GM12873 (cell line): ENCODE measurements at regions not wholly inside any gene's neighbourhood (a gene's known extent, or its start where the extent isn't known, plus 50 kb on each side); places are given as distances from the start of the nearest gene placed in this dataset.

ENCODE experiments used
- TF ChIP-seq, protein P1 (sequence below): IDR thresholded peaks from 2 replicates; pipeline ENCODE4 v1.5.1; 2012; ENCODE audit warnings: low read depth, mild to moderate bottlenecking, moderate library complexity, low read length, control low read depth; ENCODE audit not compliant: insufficient read depth; ENCODE audit errors: missing control alignments

DNA sequence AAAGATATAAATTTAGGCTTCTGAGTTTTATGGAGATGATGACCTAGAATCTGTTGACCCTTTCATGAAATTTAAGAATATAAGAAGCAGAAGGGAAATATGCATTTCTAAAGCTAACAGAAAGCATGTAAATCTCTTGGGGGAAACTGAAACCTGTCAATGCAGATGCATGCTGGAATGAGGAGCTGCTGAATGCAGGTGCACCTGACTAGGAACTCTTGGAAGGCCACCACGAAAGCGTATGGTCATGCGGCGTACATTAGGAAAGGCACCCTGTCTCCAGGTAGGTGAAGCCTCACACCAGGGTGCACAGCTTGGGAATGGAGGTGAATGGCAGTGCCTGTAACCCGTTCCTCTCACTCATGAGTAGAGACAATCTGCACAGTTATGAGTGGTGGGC, 309.7 kb downstream of the SEC16B start:
- TF ChIP-seq, protein P1, sequence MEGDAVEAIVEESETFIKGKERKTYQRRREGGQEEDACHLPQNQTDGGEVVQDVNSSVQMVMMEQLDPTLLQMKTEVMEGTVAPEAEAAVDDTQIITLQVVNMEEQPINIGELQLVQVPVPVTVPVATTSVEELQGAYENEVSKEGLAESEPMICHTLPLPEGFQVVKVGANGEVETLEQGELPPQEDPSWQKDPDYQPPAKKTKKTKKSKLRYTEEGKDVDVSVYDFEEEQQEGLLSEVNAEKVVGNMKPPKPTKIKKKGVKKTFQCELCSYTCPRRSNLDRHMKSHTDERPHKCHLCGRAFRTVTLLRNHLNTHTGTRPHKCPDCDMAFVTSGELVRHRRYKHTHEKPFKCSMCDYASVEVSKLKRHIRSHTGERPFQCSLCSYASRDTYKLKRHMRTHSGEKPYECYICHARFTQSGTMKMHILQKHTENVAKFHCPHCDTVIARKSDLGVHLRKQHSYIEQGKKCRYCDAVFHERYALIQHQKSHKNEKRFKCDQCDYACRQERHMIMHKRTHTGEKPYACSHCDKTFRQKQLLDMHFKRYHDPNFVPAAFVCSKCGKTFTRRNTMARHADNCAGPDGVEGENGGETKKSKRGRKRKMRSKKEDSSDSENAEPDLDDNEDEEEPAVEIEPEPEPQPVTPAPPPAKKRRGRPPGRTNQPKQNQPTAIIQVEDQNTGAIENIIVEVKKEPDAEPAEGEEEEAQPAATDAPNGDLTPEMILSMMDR, result no peak

DNA sequence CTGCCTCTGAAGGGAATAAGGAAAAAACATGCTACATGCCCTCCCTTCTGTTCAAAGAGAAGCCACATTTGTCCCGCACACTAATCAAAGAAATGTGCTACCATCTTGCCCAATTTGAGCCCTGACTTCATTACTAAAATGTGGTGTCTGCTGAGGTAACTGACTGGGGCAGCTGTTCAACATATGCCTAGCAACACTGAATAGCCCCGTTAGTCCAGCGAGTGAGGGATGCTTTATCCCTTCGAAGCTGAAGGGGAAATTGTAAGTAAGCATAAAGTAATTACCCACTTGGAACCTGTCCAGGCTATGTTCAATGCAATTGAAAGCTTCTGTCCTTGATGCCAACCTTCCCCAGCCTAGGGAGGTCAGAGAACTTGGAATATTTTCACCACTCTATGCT, 310.6 kb downstream of the SEC16B start:
- TF ChIP-seq, protein P1, result no peak

DNA sequence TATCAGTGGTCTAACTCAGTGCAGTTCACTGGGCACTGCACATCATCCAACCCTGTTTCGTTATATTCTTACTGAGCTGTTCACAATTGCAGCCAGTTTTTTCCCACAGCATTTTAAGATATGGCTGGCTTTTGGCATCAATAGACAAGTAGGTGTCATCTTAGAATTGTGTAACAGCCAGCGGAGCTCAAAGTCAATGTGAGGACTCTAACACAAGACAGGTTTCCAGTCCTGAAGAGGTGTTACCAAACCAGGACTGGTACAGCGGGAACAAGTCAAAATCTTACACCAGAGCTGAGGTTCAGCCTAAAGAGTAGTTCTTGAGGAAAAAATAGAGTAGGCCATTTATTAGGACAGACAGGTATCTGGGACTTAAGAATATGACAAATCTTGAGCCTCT, 313.3 kb downstream of the SEC16B start:
- TF ChIP-seq, protein P1, result no peak

DNA sequence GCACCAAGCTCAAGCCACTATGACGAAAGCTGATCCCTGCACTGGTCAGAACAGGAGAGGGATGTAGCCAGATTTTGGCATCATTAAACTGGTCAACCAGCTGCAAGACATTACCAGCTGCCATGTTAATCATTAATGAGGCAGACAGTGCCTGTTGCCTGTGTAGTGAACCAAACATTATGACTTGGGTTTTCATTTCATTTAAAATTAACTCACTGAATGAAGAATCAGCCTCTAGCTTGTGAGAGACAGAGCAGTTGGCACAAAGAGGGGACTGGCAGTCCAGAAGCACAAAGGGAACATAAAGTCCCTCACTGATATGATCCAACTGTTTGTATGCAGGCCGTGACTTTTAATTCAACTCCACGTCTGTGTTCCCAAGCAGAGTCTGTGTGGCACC, 318.9 kb downstream of the SEC16B start:
- TF ChIP-seq, protein P1, result no peak

DNA sequence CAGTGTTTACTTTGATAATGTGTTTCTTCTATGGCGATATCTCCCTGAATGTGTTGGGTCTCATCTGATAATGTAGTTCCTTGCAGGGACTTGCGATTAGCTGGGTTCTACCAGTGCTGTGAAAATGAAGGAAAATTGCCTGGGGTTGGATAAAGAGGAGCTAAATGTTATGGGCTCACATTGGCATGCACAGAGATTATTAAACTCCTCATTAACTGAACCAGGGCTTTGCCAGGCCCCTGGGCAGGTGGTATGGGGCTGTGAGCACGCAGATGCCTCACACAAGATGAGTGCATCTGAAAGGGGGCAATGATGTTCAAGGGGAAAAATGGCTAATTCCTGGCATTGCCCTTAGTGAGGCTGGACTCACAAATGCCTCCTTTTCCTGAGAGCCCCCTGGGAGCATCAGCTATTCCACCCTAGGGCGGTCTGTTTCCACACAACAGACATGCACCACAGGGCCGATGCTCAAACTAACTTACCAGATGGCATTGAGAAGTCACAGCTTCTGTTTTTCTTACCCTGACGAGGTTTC, 321.1 kb downstream of the SEC16B start:
- TF ChIP-seq, protein P1, result no peak

DNA sequence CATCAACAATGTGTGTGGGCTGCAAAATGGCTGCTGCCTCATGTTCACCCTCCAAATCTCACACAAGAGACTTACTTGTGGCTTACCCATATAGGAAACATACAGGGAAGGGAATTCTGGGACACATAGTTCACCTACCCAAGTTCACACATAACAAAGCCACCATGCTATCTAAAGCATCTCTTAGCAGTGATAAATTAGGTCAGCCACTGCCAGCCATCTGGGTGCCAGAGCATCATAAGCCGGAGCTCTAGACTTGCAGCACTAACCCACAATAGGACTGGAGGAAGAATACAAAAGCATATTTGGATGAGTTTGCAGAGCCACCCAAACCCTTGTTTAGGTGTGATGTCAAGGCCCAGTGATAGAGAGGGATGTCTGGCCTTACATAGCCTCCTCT, 321.7 kb downstream of the SEC16B start:
- TF ChIP-seq, protein P1, result no peak

DNA sequence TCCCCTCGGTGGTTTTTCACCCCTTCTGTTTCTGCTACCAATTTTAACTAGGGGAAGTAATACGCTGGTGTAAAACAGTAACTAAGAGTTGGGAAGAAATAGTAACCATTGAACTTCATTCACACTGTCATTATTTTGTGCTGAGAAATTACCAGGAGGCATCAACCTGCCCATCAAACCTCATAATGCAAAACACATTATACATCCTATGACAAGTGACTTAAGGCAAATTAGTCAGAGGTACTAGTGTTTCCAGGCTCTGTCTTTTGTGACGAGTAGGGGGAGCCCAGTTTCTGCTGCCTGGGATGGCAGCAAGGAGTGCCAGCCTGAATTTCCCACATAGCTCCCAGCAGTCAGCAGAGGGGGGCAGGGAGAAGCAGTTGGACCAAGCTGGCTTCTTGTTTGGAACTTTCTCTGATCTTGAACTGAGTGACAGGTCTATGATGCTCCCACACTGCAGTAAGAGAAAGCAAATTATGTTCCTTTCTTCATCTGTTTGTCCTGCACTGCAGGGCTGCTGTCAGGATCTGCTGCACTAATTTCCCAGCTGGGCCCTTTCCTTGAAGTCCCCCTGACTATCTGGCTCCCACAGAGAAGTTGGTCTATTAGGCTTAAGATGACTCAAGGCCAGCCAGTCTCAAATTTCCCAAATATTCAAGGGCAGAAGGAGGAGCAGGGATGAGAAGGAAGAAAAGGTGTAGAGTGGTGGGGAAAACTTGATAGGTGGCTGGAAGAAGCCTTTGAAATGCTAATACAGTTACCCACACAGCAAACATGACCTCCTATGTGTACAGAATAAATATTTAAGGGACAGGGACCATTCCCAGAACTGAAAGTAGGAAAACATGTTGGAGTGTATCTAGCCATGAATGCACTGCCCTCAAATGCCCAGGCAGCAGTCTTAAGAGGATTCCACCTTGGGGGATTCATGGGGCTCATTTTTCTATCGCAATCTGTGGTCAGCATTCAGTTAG, 322.8 kb downstream of the SEC16B start:
- TF ChIP-seq, protein P1, result no peak
